ENCODE measurements at regions not wholly inside any gene's neighbourhood (a gene's known extent, or its start where the extent isn't known, plus 50 kb on each side); places are given as distances from the start of the nearest gene placed in this dataset.
A peak's percentile ranks its signal among the peaks of the same experiment; 100 is the strongest.

DNA sequence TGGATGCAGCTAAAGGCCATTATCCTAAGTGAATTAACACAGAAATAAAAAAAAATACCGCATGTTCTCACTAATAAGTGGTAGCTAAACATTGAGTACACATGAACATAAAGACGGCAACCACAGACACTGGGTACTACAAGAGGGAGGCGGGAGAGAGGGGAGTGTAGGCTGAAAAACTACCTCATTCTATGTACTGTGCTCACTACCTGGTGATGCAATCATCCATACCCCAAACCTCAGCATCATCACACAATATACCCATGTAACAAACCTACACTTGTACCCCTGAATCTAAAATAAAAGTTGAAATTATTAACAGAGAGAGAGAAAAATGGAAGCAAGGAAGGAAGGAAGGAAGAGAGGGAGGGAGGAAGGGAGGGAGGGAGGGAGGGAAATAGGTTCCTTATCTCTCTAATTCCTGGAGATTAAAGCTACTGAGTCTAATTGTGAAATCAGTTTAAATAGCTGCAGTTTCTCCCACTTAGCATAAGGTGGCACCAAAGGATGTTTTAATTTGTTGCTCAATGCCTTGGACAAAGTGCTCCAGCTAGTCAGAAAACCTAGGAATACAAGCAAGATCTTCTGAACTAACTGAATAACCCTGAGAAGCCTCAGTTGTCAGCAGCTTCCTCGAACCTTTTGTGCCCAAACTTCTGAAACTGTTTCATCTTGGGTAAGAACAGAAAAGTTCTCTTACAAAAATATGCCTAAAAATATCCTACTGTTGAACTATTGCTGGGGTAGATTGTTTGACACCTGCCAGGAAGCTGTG, 79.4 kb upstream of the ATP11B start:
- ChIA-PET CTCF (interaction anchor here (0.6 to 2.4 kb wide), 33 partner anchors 10 to 1460 kb away, joined by 3 to 19 read pairs (median 4); partner anchors contain the start of gene ATP11B), POLR2A (no interaction called here)
- no peak overlapping the region for H2AFZ ChIP-seq (ENCODE audit: low read depth)
- no peaks in the 10 kb centered on the region for H3K9me3 ChIP-seq
- H3K27me3 ChIP-seq (ENCODE audit: insufficient read depth) = no peaks in the 10 kb centered on the region
- no peaks in the 10 kb centered on the region for H3F3A ChIP-seq (replicated peaks; ENCODE audit: insufficient read depth)
- no peaks in the 10 kb centered on the region for H3K9me2 ChIP-seq
- no peaks in the 10 kb centered on the region for H3K79me2 ChIP-seq (ENCODE audit: insufficient read depth)
- no peak overlapping the region for H3K27ac ChIP-seq (ENCODE audit: low read depth in 2 of 2, low read length in 1 of 2)
- no peak overlapping the region for H3K4me3 ChIP-seq (ENCODE audit: low read depth in 2 of 2, low read length in 1 of 2)
- H3K4me2 ChIP-seq = no peak overlapping the region
- no peaks in the 10 kb centered on the region for H4K20me1 ChIP-seq (ENCODE audit: insufficient read depth)
- DNase-seq = peak; percentile 62
- WGBS (ENCODE audit: low lambda C conversion rate) = 25% methylated on average over 4 of the region's 4 CpGs
- H3K36me3 ChIP-seq (replicated peaks in 1 of 2; ENCODE audit: control insufficient read depth in 1 of 2, insufficient read depth in 2 of 2, low read length in 1 of 2) = no peaks in the 10 kb centered on the region
- no peak overlapping the region for H3K9ac ChIP-seq
- TF ChIP-seq RCOR1 (IDR thresholded peaks at IDR 0.05; ENCODE audit: low read length) = no peak
- TF ChIP-seq YY1 (IDR thresholded peaks at IDR 0.05; ENCODE audit: low read depth) = no peak
- TF ChIP-seq, protein P1, sequence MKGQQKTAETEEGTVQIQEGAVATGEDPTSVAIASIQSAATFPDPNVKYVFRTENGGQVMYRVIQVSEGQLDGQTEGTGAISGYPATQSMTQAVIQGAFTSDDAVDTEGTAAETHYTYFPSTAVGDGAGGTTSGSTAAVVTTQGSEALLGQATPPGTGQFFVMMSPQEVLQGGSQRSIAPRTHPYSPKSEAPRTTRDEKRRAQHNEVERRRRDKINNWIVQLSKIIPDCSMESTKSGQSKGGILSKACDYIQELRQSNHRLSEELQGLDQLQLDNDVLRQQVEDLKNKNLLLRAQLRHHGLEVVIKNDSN (IDR thresholded peaks at IDR 0.05; ENCODE audit: borderline replicate concordance, low read depth) = no peak
- TF ChIP-seq, protein P2, sequence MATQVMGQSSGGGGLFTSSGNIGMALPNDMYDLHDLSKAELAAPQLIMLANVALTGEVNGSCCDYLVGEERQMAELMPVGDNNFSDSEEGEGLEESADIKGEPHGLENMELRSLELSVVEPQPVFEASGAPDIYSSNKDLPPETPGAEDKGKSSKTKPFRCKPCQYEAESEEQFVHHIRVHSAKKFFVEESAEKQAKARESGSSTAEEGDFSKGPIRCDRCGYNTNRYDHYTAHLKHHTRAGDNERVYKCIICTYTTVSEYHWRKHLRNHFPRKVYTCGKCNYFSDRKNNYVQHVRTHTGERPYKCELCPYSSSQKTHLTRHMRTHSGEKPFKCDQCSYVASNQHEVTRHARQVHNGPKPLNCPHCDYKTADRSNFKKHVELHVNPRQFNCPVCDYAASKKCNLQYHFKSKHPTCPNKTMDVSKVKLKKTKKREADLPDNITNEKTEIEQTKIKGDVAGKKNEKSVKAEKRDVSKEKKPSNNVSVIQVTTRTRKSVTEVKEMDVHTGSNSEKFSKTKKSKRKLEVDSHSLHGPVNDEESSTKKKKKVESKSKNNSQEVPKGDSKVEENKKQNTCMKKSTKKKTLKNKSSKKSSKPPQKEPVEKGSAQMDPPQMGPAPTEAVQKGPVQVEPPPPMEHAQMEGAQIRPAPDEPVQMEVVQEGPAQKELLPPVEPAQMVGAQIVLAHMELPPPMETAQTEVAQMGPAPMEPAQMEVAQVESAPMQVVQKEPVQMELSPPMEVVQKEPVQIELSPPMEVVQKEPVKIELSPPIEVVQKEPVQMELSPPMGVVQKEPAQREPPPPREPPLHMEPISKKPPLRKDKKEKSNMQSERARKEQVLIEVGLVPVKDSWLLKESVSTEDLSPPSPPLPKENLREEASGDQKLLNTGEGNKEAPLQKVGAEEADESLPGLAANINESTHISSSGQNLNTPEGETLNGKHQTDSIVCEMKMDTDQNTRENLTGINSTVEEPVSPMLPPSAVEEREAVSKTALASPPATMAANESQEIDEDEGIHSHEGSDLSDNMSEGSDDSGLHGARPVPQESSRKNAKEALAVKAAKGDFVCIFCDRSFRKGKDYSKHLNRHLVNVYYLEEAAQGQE (IDR thresholded peaks at IDR 0.05; ENCODE audit: low read depth, low read length) = no peak
- no peak for TF ChIP-seq RXRA (IDR thresholded peaks at IDR 0.05; ENCODE audit: borderline replicate concordance, low read depth)
- no peak for TF ChIP-seq MEF2A (IDR thresholded peaks at IDR 0.05; ENCODE audit: borderline replicate concordance, low read depth)
- TF ChIP-seq POLR2AphosphoS5 (IDR thresholded peaks at IDR 0.05; ENCODE audit: low read depth, low read length) = no peak
- TF ChIP-seq JUND (IDR thresholded peaks at IDR 0.05) = no peak
- TF ChIP-seq SMC3 (IDR thresholded peaks at IDR 0.05; ENCODE audit: low read depth, low read length) = peak; percentile 83
- TF ChIP-seq NRF1 (IDR thresholded peaks at IDR 0.05; ENCODE audit: low read depth, low read length) = no peak
- TF ChIP-seq, protein P3, sequence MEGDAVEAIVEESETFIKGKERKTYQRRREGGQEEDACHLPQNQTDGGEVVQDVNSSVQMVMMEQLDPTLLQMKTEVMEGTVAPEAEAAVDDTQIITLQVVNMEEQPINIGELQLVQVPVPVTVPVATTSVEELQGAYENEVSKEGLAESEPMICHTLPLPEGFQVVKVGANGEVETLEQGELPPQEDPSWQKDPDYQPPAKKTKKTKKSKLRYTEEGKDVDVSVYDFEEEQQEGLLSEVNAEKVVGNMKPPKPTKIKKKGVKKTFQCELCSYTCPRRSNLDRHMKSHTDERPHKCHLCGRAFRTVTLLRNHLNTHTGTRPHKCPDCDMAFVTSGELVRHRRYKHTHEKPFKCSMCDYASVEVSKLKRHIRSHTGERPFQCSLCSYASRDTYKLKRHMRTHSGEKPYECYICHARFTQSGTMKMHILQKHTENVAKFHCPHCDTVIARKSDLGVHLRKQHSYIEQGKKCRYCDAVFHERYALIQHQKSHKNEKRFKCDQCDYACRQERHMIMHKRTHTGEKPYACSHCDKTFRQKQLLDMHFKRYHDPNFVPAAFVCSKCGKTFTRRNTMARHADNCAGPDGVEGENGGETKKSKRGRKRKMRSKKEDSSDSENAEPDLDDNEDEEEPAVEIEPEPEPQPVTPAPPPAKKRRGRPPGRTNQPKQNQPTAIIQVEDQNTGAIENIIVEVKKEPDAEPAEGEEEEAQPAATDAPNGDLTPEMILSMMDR (IDR thresholded peaks at IDR 0.05) = peak; percentile 69
- no peak for TF ChIP-seq FOXJ3 (CRISPR knock-in tag; IDR thresholded peaks at IDR 0.05)
- TF ChIP-seq SIN3A (IDR thresholded peaks at IDR 0.05; ENCODE audit: borderline replicate concordance, low read depth, low read length) = no peak
- TF ChIP-seq RAD21 (IDR thresholded peaks at IDR 0.05; ENCODE audit: low read length) = peak; percentile 93
- no peak for TF ChIP-seq EZH2phosphoT487 (IDR thresholded peaks at IDR 0.05; ENCODE audit: borderline replicate concordance, low read depth)
- TF ChIP-seq FOXM1 (IDR thresholded peaks at IDR 0.05; ENCODE audit: low read depth) = no peak
- TF ChIP-seq, protein P4, sequence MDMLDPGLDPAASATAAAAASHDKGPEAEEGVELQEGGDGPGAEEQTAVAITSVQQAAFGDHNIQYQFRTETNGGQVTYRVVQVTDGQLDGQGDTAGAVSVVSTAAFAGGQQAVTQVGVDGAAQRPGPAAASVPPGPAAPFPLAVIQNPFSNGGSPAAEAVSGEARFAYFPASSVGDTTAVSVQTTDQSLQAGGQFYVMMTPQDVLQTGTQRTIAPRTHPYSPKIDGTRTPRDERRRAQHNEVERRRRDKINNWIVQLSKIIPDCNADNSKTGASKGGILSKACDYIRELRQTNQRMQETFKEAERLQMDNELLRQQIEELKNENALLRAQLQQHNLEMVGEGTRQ (IDR thresholded peaks at IDR 0.05; ENCODE audit: borderline replicate concordance, low read depth, low read length) = no peak
- no peaks in the 10 kb centered on the region; a peak in 1 of 4 replicates for H3K4me1 ChIP-seq (ENCODE audit: control insufficient read depth in 1 of 2, insufficient read depth in 2 of 2, low read depth in 1 of 2, low read length in 1 of 2)

All from SK-N-SH (cell line).